ENCODE measurements at regions not wholly inside any gene's neighbourhood (a gene's known extent, or its start where the extent isn't known, plus 50 kb on each side); places are given as distances from the start of the nearest gene placed in this dataset.

GRCh38 chr6:148231572-148231971 is 111.1 kb upstream of the SASH1 start:
- TF ChIP-seq, protein P1, sequence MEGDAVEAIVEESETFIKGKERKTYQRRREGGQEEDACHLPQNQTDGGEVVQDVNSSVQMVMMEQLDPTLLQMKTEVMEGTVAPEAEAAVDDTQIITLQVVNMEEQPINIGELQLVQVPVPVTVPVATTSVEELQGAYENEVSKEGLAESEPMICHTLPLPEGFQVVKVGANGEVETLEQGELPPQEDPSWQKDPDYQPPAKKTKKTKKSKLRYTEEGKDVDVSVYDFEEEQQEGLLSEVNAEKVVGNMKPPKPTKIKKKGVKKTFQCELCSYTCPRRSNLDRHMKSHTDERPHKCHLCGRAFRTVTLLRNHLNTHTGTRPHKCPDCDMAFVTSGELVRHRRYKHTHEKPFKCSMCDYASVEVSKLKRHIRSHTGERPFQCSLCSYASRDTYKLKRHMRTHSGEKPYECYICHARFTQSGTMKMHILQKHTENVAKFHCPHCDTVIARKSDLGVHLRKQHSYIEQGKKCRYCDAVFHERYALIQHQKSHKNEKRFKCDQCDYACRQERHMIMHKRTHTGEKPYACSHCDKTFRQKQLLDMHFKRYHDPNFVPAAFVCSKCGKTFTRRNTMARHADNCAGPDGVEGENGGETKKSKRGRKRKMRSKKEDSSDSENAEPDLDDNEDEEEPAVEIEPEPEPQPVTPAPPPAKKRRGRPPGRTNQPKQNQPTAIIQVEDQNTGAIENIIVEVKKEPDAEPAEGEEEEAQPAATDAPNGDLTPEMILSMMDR (IDR thresholded peaks at IDR 0.05) = no peak
- no peak for TF ChIP-seq POLR2A (IDR thresholded peaks at IDR 0.05)
